SK-N-MC (cell line): ENCODE measurements at regions not wholly inside any gene's neighbourhood (a gene's known extent, or its start where the extent isn't known, plus 50 kb on each side); places are given as distances from the start of the nearest gene placed in this dataset.

ENCODE experiments used
- DNase-seq: peaks from one replicate; pipeline ENCODE4 v3.0.0-alpha.2; 2011; ENCODE audit warnings: low read depth, low spot score
- H3K27ac ChIP-seq: fragments of 200-600 bp; sonication (generic); 2 replicates; pipeline ENCODE4 v1.5.1; 2016; ENCODE audit warnings: mixed run types
- H3K36me3 ChIP-seq: fragments of 200-600 bp; sonication (generic); 2 replicates; pipeline ENCODE4 v1.6.1; 2017; ENCODE audit warnings: antibody characterized with exemption, low read length, mixed read lengths; ENCODE audit not compliant: insufficient read depth
- H3K4me3 ChIP-seq: fragments of 200-600 bp; sonication (generic); 2 replicates; pipeline ENCODE4 v1.5.1; 2016
- H3K9ac ChIP-seq: fragments of 200-600 bp; sonication (generic); 2 replicates; pipeline ENCODE4 v1.8.0; 2017; ENCODE audit warnings: mixed run types, mixed read lengths; ENCODE audit not compliant: insufficient read length
- H3K9me3 ChIP-seq: fragments of 200-600 bp; sonication (generic); 2 replicates; pipeline ENCODE4 v1.6.1; 2017; ENCODE audit warnings: low read depth, mild to moderate bottlenecking, antibody characterized with exemption, low read length, moderate library complexity, mixed read lengths
- EZH2 ChIP-seq: fragments of 200-600 bp; sonication (generic); IDR thresholded peaks from one replicate; pipeline ENCODE4 v1.6.1; 2017; ENCODE audit warnings: antibody characterized with exemption
- FOXP2 ChIP-seq: optimal IDR thresholded peaks from 2 replicates; pipeline ENCODE3; 2011; ENCODE audit warnings: mild to moderate bottlenecking, moderate library complexity; ENCODE audit not compliant: insufficient read depth; ENCODE audit errors: extremely low read length, control extremely low read depth
- POLR2AphosphoS5 ChIP-seq: IDR thresholded peaks from 2 replicates; pipeline ENCODE4 v1.6.1; 2012; ENCODE audit warnings: mild to moderate bottlenecking, low read depth, low read length, borderline replicate concordance

DNA sequence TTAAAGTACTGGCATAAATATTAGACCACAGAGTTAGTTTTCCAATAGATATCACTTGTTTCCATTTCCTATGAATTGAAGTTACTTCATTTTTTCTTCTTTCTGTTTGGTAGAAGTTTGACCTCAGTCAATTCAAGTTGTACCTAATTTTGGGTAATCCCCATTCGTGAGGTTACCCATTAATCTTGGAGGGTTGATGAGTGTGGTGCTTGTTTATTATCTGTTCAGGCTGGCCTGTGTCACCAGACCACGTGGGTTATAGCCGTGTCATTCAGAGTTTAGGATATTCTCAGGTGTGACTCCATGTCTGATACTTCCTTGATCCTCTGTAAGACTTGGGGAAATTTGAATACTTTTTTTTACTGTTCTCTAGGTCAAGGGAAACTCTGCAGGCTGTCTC is 133.9 kb upstream of the TPK1 start:
- DNase-seq, result no peak
- H3K9me3 ChIP-seq, result no peaks in the 10 kb centered on the region
- no peak overlapping the region for H3K27ac ChIP-seq
- no peak for TF ChIP-seq POLR2AphosphoS5
- no peak for TF ChIP-seq FOXP2
- no peak for TF ChIP-seq EZH2
- H3K36me3 ChIP-seq, result no peaks in the 10 kb centered on the region
- no peak overlapping the region for H3K4me3 ChIP-seq
- no peak overlapping the region for H3K9ac ChIP-seq

DNA sequence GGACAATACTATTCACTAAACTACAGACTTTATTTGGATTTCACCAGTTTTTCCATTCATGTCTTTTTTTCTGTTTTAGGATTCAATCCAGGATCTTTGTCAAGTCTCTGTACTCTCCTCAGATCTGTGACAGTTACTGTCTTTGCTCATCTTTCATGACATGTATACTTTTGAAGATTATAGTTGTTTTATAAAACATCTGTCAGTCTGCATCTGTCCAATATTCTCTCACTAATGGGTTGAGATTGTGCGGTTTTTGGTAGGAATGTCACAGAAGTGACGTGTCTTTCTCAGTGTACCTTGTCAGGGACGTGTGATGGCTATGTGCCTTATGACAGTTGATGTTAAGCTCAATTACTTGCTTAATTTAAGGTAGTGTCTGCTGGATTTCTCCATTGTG is 124.9 kb upstream of the TPK1 start:
- no peak for TF ChIP-seq FOXP2
- TF ChIP-seq EZH2, result no peak
- no peak for TF ChIP-seq POLR2AphosphoS5
- H3K4me3 ChIP-seq, result no peak overlapping the region
- no peak overlapping the region for H3K27ac ChIP-seq
- H3K9ac ChIP-seq, result no peak overlapping the region
- no peaks in the 10 kb centered on the region for H3K36me3 ChIP-seq
- H3K9me3 ChIP-seq, result no peaks in the 10 kb centered on the region
- DNase-seq, result no peak

DNA sequence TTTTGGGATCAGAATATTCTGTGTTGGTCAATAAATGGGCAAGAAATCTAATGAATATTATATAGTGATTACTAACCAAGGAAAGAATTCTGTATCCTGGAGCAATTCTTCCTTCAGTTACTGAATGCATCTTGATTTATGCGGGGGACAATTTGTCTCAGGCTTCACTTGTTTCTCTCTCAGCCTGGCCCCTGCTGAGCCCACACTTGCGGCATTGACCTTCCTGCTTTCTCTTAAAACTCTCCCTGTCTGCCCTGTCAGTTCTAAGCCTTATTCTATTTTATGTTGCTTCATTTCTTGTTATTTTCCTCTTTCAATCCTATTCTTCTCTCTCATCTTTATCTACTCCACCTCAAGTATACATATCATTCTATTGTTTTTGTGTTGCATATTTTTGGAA is 122.1 kb upstream of the TPK1 start:
- no peaks in the 10 kb centered on the region for H3K9me3 ChIP-seq
- TF ChIP-seq EZH2, result no peak
- TF ChIP-seq FOXP2, result no peak
- TF ChIP-seq POLR2AphosphoS5, result no peak
- no peak overlapping the region for H3K9ac ChIP-seq
- no peak overlapping the region for H3K27ac ChIP-seq
- H3K36me3 ChIP-seq, result no peaks in the 10 kb centered on the region
- no peak overlapping the region for H3K4me3 ChIP-seq
- DNase-seq, result no peak

DNA sequence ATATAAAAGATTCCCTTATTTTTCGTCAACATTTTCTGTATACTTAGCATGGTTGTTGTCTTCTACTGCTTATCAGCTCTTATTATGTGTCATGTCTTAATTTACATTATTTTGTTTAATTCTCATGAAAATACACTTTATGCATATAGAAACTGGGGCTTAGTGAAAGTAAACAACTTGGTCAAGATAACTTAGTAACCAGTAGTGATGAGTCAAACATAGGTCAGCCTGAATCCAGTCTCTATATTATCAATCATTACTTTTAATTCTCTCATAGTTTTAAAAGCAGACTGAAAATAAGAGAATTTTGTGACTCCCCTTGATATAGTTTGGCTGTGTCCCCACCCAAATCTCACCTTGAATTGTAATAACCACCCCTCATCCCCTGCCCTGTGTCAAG is 119.6 kb upstream of the TPK1 start:
- Histone ChIP-seq H3K27ac (no peak overlapping the region), H3K36me3 (no peaks in the 10 kb centered on the region), H3K4me3 (no peak overlapping the region), H3K9ac (no peak overlapping the region), H3K9me3 (no peaks in the 10 kb centered on the region)
- DNase-seq, result no peak
- TF ChIP-seq POLR2AphosphoS5, result no peak
- no peak for TF ChIP-seq EZH2
- TF ChIP-seq FOXP2, result no peak

DNA sequence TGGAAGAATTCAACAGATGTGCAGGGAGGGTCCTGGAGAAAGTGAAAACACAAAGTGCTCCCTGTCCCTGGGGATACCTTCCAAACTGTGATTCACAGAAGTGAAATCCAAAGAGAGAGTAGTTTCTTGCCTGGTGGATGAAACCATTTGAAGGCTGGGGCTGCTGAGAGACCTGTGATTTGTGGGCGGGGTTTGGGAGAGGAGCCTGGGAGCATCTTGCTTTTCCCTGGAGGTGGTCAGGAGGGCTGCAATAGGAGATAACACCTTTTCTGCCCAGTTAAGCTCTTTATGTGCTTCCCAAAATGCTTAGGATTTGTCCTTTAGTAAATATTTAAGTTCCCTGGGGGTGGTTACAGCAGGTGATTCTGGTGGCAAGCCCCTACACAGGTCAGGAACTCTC is 105.3 kb upstream of the TPK1 start:
- no peak for DNase-seq
- H3K27ac ChIP-seq, result no peak overlapping the region
- no peak overlapping the region for H3K9ac ChIP-seq
- no peak overlapping the region for H3K4me3 ChIP-seq
- H3K36me3 ChIP-seq, result no peaks in the 10 kb centered on the region
- no peaks in the 10 kb centered on the region for H3K9me3 ChIP-seq
- TF ChIP-seq EZH2 (no peak), POLR2AphosphoS5 (no peak), FOXP2 (no peak)

DNA sequence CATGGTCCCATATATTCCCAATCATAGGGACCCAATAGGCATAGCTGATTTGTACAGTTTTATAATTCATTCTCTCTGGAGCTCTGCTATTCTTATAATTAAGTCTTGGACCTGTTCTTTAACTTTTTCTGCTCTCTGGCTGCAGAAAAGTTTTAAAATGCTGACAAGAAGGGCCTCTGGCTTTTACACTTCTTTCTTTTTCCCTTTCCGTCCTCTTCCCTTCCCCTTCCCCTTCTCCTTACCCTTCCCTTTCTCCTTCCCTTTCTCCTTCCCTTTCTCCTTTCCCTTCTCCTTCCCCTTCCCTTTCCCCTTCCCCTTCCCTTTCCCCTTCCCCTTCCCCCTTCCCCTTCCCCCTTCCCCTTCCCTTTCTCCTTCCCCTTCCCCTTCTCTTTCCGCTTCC is 101.3 kb upstream of the TPK1 start:
- Histone ChIP-seq H3K4me3 (no peak overlapping the region), H3K36me3 (no peaks in the 10 kb centered on the region), H3K9me3 (no peaks in the 10 kb centered on the region), H3K27ac (no peak overlapping the region), H3K9ac (no peak overlapping the region)
- DNase-seq, result no peak
- TF ChIP-seq EZH2, result no peak
- TF ChIP-seq POLR2AphosphoS5, result no peak
- TF ChIP-seq FOXP2, result no peak

DNA sequence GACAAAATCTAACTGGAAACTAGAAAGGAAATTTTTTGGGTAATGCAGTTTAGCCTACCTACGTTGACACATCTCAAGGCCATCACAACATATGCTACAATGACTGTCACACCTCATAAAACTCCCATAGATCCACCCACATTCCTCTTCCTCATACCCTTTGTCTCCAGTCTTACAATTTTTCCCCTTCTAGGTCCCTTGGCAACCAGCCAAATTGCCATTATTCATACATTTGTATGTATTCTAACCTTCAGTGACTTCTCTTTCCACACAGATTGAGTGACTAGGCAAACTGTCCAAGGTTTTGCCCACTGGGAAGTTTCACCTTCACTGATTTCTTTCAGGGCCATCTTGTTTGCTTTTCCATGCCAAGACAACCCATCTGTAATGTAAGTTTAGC is 100.5 kb upstream of the TPK1 start:
- no peak overlapping the region for H3K4me3 ChIP-seq
- no peak overlapping the region for H3K27ac ChIP-seq
- H3K9me3 ChIP-seq, result no peaks in the 10 kb centered on the region
- no peaks in the 10 kb centered on the region for H3K36me3 ChIP-seq
- DNase-seq, result no peak
- H3K9ac ChIP-seq, result no peak overlapping the region
- no peak for TF ChIP-seq FOXP2

DNA sequence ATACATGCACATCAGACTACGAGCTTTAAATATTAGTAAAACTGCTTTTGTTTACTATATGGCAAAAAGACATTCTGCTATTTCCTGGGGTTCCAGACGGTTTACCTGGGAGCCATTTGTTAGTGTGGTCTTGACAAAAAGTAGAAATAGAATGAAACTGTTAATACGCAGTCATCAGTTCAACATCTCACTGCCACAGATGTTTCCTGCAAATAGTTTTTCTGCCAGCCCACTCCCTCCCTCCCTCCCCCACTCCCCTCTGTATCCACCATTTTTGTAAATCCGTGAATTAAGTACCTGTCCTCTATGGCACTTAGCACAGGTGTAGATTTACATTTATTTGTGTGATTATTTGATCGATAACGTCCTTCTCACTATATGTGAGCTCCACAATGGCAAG is 74.6 kb upstream of the TPK1 start:
- Histone ChIP-seq H3K36me3 (no peaks in the 10 kb centered on the region), H3K27ac (no peak overlapping the region)
- no peak for DNase-seq

DNA sequence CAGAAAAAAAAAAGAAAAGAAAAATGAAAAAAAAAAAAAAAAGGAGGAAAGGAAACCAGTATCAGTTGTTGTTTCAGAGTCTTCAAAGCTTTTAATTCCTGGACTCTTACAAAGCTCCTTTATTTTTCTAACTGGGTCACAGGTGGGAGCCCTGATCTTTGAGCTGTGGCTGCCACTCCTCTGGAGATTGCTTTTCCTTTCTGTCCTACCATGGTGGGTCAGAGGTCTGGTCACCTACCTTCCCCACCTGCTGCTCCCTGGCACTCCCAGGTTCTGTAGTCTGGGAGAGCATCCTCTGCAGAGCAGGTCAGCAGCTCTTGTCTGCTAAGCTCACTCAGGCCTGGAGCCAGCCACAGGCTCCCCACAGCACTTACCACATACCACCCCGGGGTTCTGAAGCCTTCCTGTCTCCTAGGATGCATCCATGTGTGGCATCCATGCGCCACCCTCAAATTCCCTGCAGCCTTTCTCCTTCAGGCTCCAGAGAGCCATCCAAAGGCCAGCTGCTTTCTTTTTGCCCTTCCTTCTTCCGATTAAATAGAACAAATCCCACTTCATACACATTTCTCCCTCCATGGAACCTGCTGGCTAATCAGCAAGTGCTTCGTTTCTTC is 73.2 kb upstream of the TPK1 start:
- H3K9me3 ChIP-seq, result no peaks in the 10 kb centered on the region
- H3K9ac ChIP-seq, result no peak overlapping the region
- DNase-seq, result no peak
- H3K4me3 ChIP-seq, result no peak overlapping the region
- no peak for TF ChIP-seq POLR2AphosphoS5
- no peak for TF ChIP-seq FOXP2
- TF ChIP-seq EZH2, result no peak
- H3K36me3 ChIP-seq, result no peaks in the 10 kb centered on the region
- no peak overlapping the region for H3K27ac ChIP-seq

More for the DNA sequence above, 74.6 kb upstream of the TPK1 start:
- TF ChIP-seq POLR2AphosphoS5 (no peak), EZH2 (no peak), FOXP2 (no peak)
- Histone ChIP-seq H3K4me3 (no peak overlapping the region), H3K9me3 (no peaks in the 10 kb centered on the region), H3K9ac (no peak overlapping the region)
